ENCODE measurements at regions not wholly inside any gene's neighbourhood (a gene's known extent, or its start where the extent isn't known, plus 50 kb on each side); places are given as distances from the start of the nearest gene placed in this dataset.

DNA sequence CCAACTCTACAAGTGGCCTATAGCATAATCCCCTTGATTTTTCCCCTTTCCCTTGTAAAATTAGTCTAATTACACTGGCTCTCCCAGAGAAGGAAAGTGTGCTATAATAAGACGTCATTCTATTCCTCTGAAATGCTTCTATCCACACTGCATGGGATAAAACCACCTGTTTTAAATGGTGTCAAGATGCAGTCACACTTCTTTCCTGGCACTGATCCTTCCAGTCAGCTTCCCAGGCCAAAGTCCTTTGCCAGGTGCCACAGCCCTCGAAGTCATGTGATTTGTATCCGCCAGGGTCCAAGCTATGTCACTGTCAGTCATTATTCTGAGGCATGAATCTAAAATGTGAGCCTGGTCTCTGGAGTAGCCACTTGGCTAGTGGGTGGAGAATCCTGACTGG is 169.0 kb upstream of the KIAA1217 start:
- TF ChIP-seq, protein P1, sequence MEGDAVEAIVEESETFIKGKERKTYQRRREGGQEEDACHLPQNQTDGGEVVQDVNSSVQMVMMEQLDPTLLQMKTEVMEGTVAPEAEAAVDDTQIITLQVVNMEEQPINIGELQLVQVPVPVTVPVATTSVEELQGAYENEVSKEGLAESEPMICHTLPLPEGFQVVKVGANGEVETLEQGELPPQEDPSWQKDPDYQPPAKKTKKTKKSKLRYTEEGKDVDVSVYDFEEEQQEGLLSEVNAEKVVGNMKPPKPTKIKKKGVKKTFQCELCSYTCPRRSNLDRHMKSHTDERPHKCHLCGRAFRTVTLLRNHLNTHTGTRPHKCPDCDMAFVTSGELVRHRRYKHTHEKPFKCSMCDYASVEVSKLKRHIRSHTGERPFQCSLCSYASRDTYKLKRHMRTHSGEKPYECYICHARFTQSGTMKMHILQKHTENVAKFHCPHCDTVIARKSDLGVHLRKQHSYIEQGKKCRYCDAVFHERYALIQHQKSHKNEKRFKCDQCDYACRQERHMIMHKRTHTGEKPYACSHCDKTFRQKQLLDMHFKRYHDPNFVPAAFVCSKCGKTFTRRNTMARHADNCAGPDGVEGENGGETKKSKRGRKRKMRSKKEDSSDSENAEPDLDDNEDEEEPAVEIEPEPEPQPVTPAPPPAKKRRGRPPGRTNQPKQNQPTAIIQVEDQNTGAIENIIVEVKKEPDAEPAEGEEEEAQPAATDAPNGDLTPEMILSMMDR (IDR thresholded peaks at IDR 0.05; ENCODE audit: borderline replicate concordance, extremely low read depth, low read length, poor library complexity, severe bottlenecking) = no peak
- no peak for TF ChIP-seq EZH2 (IDR thresholded peaks at IDR 0.05; ENCODE audit: borderline replicate concordance, low read depth, low read length, severe bottlenecking)

Data from DND-41 (cell line).